Coronary artery (tissue), 2 donors: ENCODE measurements at regions not wholly inside any gene's neighbourhood (a gene's known extent, or its start where the extent isn't known, plus 50 kb on each side); places are given as distances from the start of the nearest gene placed in this dataset.

Experiments used
- DNase-seq: peaks from one replicate; pipeline ENCODE4 v3.0.0-alpha.2; 2017; ENCODE audit warnings: low spot score
- H3K27ac ChIP-seq, 2 donors: fragments of 200-600 bp; sonication (generic); one replicate each; pipeline ENCODE4 v1.5.1; 2016 to 2019
- H3K4me3 ChIP-seq: fragments of 200-600 bp; sonication (generic); 2 replicates; pipeline ENCODE4 v1.5.1; 2016; ENCODE audit warnings: mild to moderate bottlenecking, moderate library complexity
- TF ChIP-seq, protein P1 (sequence below): fragments of 200-600 bp; sonication (generic); IDR thresholded peaks from one replicate; pipeline ENCODE4 v1.5.1; 2019; ENCODE audit warnings: antibody characterized with exemption

DNA sequence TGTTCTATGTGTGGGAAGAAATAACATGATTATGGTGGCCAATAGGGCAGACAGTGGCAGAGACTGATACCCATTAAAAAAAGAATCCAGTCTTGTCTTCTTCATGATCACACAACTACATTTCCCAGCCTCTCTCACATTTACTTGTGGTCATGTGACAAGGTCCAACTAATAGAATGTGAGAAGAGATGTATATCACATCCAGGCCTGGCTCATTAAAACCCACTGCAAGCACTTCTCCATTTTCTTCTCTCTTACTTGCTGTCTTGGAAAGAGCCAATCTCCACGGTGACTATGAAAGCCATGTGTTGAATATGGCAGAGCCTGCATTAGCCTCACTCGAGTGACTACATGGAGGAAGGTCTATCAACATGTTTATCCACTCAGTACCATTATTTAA is 306.2 kb upstream of the ZEB2 start:
- Histone ChIP-seq H3K27ac (no peak overlapping the region), H3K4me3 (no peak overlapping the region)
- TF ChIP-seq, protein P1, sequence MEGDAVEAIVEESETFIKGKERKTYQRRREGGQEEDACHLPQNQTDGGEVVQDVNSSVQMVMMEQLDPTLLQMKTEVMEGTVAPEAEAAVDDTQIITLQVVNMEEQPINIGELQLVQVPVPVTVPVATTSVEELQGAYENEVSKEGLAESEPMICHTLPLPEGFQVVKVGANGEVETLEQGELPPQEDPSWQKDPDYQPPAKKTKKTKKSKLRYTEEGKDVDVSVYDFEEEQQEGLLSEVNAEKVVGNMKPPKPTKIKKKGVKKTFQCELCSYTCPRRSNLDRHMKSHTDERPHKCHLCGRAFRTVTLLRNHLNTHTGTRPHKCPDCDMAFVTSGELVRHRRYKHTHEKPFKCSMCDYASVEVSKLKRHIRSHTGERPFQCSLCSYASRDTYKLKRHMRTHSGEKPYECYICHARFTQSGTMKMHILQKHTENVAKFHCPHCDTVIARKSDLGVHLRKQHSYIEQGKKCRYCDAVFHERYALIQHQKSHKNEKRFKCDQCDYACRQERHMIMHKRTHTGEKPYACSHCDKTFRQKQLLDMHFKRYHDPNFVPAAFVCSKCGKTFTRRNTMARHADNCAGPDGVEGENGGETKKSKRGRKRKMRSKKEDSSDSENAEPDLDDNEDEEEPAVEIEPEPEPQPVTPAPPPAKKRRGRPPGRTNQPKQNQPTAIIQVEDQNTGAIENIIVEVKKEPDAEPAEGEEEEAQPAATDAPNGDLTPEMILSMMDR: no peak
- DNase-seq: no peak

DNA sequence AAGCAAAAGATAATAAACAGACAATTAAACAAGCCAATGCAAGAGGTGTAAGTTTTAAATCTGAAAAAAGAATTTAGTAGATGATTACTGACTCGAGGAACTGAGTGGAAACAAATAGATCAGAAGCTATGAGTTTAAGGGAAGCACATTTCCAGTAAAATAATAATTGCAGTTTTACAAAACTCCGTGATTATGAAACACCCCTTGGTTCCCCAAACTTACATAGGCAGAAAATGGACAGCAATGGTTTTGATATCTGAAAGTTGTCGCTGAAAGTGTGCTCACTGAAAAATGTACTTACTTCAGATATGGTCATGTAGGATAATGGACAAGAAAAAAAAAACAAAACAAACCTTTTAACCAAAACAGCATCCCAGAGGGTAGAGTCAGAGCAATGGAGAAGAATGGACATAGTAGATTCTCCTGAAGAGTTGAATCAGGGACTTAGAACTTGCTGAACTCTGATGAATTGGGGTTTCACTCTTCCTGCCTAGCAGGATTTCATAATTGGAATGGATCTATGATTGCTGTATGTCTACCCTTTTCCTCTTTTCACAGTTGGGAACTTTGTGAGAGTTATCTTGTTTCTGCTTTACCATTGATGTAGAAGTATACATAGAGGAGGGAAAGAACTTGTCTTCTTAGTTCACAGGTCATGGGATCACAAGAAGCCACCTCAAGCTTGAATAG is 305.6 kb upstream of the ZEB2 start:
- no peak for DNase-seq
- TF ChIP-seq, protein P1: no peak
- peak overlapping the region in 1 of 2 donors; percentile 10 for H3K27ac ChIP-seq
- H3K4me3 ChIP-seq: no peak overlapping the region

GRCh38 chr2:144824306-144825080 is 304.6 kb upstream of the ZEB2 start:
- no peak overlapping the region for H3K4me3 ChIP-seq
- H3K27ac ChIP-seq: peak overlapping the region in 1 of 2 donors; percentile 10
- TF ChIP-seq, protein P1: no peak
- no peak for DNase-seq

DNA sequence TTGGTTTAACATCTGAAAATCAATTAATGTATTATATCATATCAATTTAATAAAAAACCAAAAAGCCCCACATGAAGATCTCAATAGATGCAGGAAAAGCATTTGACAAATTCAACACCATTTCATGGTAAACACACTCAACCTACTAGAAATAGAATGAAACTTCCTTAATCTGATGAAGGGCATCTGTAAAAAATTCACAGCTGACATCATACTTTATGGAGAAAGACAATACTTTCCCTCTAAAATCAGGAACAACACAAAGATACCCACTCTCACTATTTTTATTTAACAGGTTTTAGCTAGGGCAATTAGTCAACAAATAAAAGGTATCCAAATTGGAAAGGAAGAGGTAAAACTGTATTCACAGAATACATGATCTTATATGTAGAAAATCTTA is 303.0 kb upstream of the ZEB2 start:
- Histone ChIP-seq H3K27ac (no peak overlapping the region), H3K4me3 (no peak overlapping the region)
- DNase-seq: no peak
- TF ChIP-seq, protein P1: no peak

DNA sequence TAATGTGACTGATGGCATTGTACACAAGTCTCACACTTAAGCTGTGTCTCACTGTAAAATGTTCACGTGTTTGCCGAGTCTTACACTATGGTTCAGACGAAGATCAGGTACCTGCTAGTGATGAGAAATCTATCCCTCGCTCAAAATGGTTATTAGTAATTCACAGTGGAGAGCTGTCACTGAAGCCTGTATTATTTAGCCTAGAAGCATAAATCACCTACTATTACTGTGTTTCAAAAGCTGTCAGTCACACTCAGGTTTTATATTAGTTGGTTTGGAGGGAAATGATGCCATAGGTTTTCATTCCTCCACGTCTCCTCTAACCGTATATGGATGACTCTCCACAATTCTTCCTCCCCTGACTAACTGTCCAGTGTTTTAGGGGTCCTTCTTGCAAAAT is 292.4 kb upstream of the ZEB2 start:
- Histone ChIP-seq H3K4me3 (no peak overlapping the region), H3K27ac (no peak overlapping the region)
- no peak for DNase-seq
- TF ChIP-seq, protein P1: no peak

- TF ChIP-seq, protein P1: no peak
- no peak for DNase-seq
- no peak overlapping the region for H3K27ac ChIP-seq
- H3K4me3 ChIP-seq: no peak overlapping the region
Measured at GRCh38 chr2:144801766-144802165, 281.8 kb upstream of the ZEB2 start.

DNA sequence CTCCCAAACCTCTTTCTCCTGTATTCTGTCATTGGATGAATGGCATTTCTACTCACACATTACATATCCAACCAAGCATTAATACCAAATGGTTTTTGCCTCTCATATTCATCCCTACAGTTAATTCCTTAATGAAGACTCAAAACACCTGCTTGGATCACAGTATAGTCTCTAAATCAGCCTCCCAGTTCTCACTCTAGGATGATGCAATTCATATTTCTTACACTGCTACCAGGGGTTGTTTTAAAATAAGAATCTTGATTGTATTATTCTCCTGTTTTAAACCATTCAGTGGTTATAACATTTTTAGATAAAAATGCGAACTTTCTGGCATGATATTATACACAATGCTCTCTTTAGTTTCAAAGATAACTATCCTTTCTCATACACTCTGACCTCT is 281.4 kb upstream of the ZEB2 start:
- TF ChIP-seq, protein P1: no peak
- H3K27ac ChIP-seq: no peak overlapping the region
- DNase-seq: no peak
- H3K4me3 ChIP-seq: no peak overlapping the region
